ENCODE measurements at regions not wholly inside any gene's neighbourhood (a gene's known extent, or its start where the extent isn't known, plus 50 kb on each side); places are given as distances from the start of the nearest gene placed in this dataset.
"Not testable (repeated sequence)": the region's sequence is repeated elsewhere in the genome, so short reads cannot be mapped to it uniquely, and the experiment has no call there.

DNA sequence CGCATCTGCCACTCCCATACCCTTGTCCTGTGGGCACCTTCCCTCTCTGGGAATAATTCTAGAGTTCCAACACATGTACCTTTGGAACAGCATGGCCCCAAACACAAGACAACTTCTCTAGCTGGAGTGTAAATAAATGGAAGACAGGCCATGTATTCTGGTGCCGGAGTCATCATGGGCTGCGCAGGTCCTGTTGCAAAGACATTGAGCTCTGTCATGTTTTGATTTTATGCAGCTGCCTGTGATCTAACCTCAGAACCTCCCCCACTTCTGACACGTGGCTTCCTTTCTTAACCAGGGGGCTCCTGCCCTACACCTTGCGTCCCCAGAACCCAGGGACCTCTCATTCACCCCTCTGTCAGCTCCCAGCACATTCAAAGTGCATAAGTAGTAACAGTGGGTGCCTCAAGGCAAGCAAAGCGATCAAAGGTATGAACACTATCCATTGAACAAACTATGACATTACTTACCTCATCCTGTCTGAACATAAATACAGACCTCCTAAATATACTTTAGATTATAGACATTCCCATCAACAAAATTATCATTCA is 219.9 kb downstream of the FGFR2 start:
- Mint-ChIP-seq H3K4me1 (ENCODE audit: low read depth) (no peaks in the 10 kb centered on the region), H3K27me3 (ENCODE audit: low read depth) (no peaks in the 10 kb centered on the region), H3K4me3 (ENCODE audit: unreplicated experiment) (no peak overlapping the region), H3K9me3 (ENCODE audit: low read depth) (peaks cover 7% of the 10 kb centered on the region), H3K36me3 (ENCODE audit: low read depth) (no peaks in the 10 kb centered on the region), H3K27ac (ENCODE audit: unreplicated experiment) (no peak overlapping the region)
- TF ChIP-seq, protein P1, sequence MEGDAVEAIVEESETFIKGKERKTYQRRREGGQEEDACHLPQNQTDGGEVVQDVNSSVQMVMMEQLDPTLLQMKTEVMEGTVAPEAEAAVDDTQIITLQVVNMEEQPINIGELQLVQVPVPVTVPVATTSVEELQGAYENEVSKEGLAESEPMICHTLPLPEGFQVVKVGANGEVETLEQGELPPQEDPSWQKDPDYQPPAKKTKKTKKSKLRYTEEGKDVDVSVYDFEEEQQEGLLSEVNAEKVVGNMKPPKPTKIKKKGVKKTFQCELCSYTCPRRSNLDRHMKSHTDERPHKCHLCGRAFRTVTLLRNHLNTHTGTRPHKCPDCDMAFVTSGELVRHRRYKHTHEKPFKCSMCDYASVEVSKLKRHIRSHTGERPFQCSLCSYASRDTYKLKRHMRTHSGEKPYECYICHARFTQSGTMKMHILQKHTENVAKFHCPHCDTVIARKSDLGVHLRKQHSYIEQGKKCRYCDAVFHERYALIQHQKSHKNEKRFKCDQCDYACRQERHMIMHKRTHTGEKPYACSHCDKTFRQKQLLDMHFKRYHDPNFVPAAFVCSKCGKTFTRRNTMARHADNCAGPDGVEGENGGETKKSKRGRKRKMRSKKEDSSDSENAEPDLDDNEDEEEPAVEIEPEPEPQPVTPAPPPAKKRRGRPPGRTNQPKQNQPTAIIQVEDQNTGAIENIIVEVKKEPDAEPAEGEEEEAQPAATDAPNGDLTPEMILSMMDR (IDR thresholded peaks at IDR 0.05) = no peak
- DNase-seq (ENCODE audit: low spot score) = no peak

DNA sequence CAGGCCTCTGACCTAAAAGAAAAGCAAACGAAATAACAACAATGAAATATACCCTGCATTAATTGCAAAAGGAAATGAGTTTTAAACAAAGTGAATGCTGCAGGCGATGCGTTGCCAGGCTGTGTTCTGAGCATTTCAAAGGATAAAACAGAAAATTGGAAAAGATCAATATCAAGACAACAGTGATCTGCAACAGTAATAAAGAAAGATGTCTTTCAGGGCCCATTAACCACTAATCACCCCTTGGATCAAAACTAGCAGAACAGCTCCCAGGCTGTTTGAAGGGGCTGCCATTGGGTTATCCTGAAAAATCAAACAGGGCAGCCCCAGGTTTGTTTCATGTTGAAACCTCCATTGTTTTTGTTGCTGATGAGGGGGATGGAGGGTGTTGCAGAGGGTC is 219.2 kb downstream of the FGFR2 start:
- Mint-ChIP-seq H3K4me1 (ENCODE audit: low read depth) (no peaks in the 10 kb centered on the region), H3K4me3 (ENCODE audit: unreplicated experiment) (no peak overlapping the region), H3K9me3 (ENCODE audit: low read depth) (peaks cover 7% of the 10 kb centered on the region), H3K27me3 (ENCODE audit: low read depth) (no peaks in the 10 kb centered on the region), H3K27ac (ENCODE audit: unreplicated experiment) (no peak overlapping the region), H3K36me3 (ENCODE audit: low read depth) (no peaks in the 10 kb centered on the region)
- TF ChIP-seq, protein P1 (IDR thresholded peaks at IDR 0.05) = no peak
- DNase-seq (ENCODE audit: low spot score) = no peak

DNA sequence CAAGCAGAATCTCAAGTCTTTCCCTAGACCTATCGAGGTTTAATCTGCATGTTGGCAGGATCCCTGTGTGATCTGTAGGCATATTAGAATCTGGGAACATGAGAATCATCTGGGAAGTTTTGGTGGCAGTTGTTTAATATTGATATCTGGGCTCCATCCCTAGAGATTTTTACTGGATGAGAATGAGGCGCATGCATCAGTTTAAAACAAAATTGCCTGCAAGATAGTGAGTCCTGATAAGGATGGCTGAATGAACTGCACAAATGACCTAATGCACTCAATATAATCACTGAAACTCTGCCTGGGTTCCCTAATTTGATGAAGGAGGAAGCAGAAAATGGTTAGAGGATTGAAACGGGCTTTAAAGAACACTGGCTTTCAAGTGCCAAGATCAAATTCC is 218.0 kb downstream of the FGFR2 start:
- H3K36me3 Mint-ChIP-seq (ENCODE audit: low read depth) = no peaks in the 10 kb centered on the region
- no peak overlapping the region for H3K4me3 Mint-ChIP-seq (ENCODE audit: unreplicated experiment)
- H3K4me1 Mint-ChIP-seq (ENCODE audit: low read depth) = no peaks in the 10 kb centered on the region
- peaks cover 7% of the 10 kb centered on the region for H3K9me3 Mint-ChIP-seq (ENCODE audit: low read depth)
- H3K27ac Mint-ChIP-seq (ENCODE audit: unreplicated experiment) = no peak overlapping the region
- TF ChIP-seq, protein P1 (IDR thresholded peaks at IDR 0.05) = no peak
- no peak for DNase-seq (ENCODE audit: low spot score)
- H3K27me3 Mint-ChIP-seq (ENCODE audit: low read depth) = no peaks in the 10 kb centered on the region

DNA sequence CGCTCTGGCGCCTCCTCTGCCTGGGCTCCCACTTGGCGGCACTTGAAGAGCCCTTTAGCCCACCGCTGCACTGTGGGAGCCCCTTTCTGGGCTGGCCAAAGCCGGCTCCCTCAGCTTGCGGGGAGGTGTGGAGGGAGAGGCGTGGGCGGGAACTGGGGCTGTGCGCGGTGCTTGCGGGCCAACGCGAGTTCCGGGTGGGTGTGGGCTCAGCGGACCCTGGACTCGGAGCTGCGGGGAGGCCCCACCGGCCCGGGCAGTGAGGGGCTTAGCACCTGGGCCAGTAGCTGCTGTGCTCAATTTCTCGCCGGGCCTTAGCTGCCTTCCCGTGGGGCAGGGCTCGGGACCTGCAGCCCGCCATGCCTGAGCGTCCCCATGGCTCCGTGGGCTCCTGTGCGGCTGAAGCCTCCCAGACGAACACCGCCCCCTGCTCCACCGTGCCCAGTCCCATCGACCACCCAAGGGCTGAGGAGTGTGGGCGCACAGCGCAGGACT is 216.2 kb downstream of the FGFR2 start:
- H3K27ac Mint-ChIP-seq (ENCODE audit: unreplicated experiment); H3K27me3 Mint-ChIP-seq (ENCODE audit: low read depth); DNase-seq (ENCODE audit: low spot score); H3K4me3 Mint-ChIP-seq (ENCODE audit: unreplicated experiment); H3K36me3 Mint-ChIP-seq (ENCODE audit: low read depth); H3K4me1 Mint-ChIP-seq (ENCODE audit: low read depth): not testable (repeated sequence)
- H3K9me3 Mint-ChIP-seq (ENCODE audit: low read depth) = peaks cover 15% of the 10 kb centered on the region

DNA sequence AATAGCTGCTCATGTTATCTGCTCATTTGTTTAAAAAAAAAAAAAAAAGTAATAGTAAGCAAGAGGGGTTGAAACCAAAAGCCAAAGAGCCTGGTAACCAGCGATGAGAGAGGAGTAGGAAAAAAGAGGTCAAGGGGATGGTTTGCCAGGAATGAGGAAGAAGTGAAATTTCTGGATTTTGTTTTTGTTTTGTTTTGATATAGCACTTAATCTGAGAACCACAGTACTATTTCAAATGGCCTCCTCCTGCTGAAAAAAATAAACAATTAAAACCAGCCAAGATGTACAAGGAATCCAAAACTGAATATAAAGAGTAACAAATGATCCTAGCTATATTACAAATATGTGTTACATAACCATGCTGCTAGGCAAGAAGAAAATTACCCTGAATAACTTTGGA is 213.1 kb downstream of the FGFR2 start:
- DNase-seq (ENCODE audit: low spot score) = no peak
- no peaks in the 10 kb centered on the region for H3K4me1 Mint-ChIP-seq (ENCODE audit: low read depth)
- peaks cover 3% of the 10 kb centered on the region for H3K27me3 Mint-ChIP-seq (ENCODE audit: low read depth)
- H3K36me3 Mint-ChIP-seq (ENCODE audit: low read depth) = peaks cover 2% of the 10 kb centered on the region
- H3K9me3 Mint-ChIP-seq (ENCODE audit: low read depth) = peaks cover 17% of the 10 kb centered on the region
- no peak overlapping the region for H3K4me3 Mint-ChIP-seq (ENCODE audit: unreplicated experiment)
- no peak overlapping the region for H3K27ac Mint-ChIP-seq (ENCODE audit: unreplicated experiment)
- TF ChIP-seq, protein P1 (IDR thresholded peaks at IDR 0.05) = no peak

DNA sequence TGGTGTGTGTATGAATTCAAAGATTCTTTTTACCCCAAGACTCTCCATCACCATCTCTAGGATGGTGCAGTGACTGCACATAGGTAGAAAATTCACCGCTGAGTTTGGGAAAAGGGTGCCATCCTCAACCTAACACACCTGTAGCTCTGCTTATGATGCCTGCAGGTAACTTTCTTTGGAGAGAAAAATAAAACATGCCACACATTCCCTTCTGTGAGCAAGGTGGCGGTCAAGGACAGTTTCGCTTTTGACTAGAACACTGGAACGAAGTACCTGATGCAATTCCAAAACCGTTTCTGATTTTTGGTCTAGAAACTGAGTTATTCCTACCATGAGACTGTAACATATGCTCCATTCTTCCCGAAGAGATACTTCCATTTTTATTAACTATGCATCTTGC is 205.6 kb downstream of the FGFR2 start:
- TF ChIP-seq, protein P1 (IDR thresholded peaks at IDR 0.05) = no peak
- no peak for DNase-seq (ENCODE audit: low spot score)
- no peak overlapping the region for H3K4me3 Mint-ChIP-seq (ENCODE audit: unreplicated experiment)
- H3K36me3 Mint-ChIP-seq (ENCODE audit: low read depth) = no peaks in the 10 kb centered on the region
- no peak overlapping the region for H3K27ac Mint-ChIP-seq (ENCODE audit: unreplicated experiment)
- peaks cover 2% of the 10 kb centered on the region for H3K9me3 Mint-ChIP-seq (ENCODE audit: low read depth)
- no peaks in the 10 kb centered on the region for H3K27me3 Mint-ChIP-seq (ENCODE audit: low read depth)
- H3K4me1 Mint-ChIP-seq (ENCODE audit: low read depth) = no peaks in the 10 kb centered on the region

Data from chondrocyte (in vitro differentiated cells).